H1 (cell line): ENCODE measurements at regions not wholly inside any gene's neighbourhood (a gene's known extent, or its start where the extent isn't known, plus 50 kb on each side); places are given as distances from the start of the nearest gene placed in this dataset.

Source experiments
- CEBPB ChIP-seq: IDR thresholded peaks from 2 replicates; pipeline ENCODE4 v1.6.1; 2012; ENCODE audit warnings: low read depth, low read length
- EP300 ChIP-seq, 2 experiments: IDR thresholded peaks; 1 replicate in 1 of 2; 2 replicates in 1 of 2; pipeline ENCODE4 v1.6.1; 2011 to 2012; ENCODE audit warnings: low read depth in 2 of 2, low read length in 2 of 2, mild to moderate bottlenecking in 2 of 2, borderline replicate concordance in 1 of 2, inconsistent platforms in 1 of 2, moderate library complexity in 1 of 2
- EZH2 ChIP-seq: fragments of 200-600 bp; sonication (generic); IDR thresholded peaks from 2 replicates; pipeline ENCODE4 v1.7.1; 2012; ENCODE audit warnings: low read depth, mild to moderate bottlenecking, moderate library complexity, low read length, inconsistent platforms; ENCODE audit not compliant: severe bottlenecking
- FOSL1 ChIP-seq: IDR thresholded peaks from 2 replicates; pipeline ENCODE4 v1.6.1; 2011; ENCODE audit warnings: mild to moderate bottlenecking, low read depth, low read length, moderate library complexity; ENCODE audit not compliant: insufficient read depth
- NANOG ChIP-seq: IDR thresholded peaks from 2 replicates; pipeline ENCODE4 v1.6.1; 2011; ENCODE audit warnings: low read length, low read depth, mild to moderate bottlenecking, inconsistent platforms; ENCODE audit not compliant: insufficient read depth, poor library complexity, severe bottlenecking
- PHF8 ChIP-seq: fragments of 200-600 bp; sonication (generic); conservative IDR thresholded peaks from 2 replicates; pipeline ENCODE4 v1.7.1; 2012; ENCODE audit warnings: low read depth, mild to moderate bottlenecking, inconsistent platforms, low read length, moderate library complexity
- POLR2AphosphoS5 ChIP-seq: IDR thresholded peaks from 2 replicates; pipeline ENCODE4 v1.6.1; 2011; ENCODE audit warnings: low read depth, low read length
- RBBP5 ChIP-seq: IDR thresholded peaks from 2 replicates; pipeline ENCODE4 v1.7.1; 2012; ENCODE audit warnings: low read depth, mild to moderate bottlenecking, inconsistent platforms, low read length, moderate library complexity, borderline replicate concordance
- RFX5 ChIP-seq: IDR thresholded peaks from 2 replicates; pipeline ENCODE4 v1.6.1; 2011; ENCODE audit warnings: low read depth, low read length, improper control_type of control experiment, borderline replicate concordance
- SP1 ChIP-seq: IDR thresholded peaks from 2 replicates; pipeline ENCODE4 v1.6.1; 2011; ENCODE audit warnings: low read depth, low read length
- TAF1 ChIP-seq: IDR thresholded peaks from 2 replicates; pipeline ENCODE4 v1.6.1; 2011; ENCODE audit warnings: mild to moderate bottlenecking, low read depth, low read length
- ZNF274 ChIP-seq: IDR thresholded peaks from 2 replicates; pipeline ENCODE4 v1.7.0; 2012; ENCODE audit warnings: low read length, borderline replicate concordance; ENCODE audit errors: extremely low read depth
- TF ChIP-seq, protein P1 (sequence below), 3 experiments: IDR thresholded peaks; 1 replicate in 2 of 3; 2 replicates in 1 of 3; pipeline versions ENCODE4 v1.5.1 to v1.6.1; 2011; ENCODE audit warnings: low read length in 3 of 3, mild to moderate bottlenecking in 3 of 3, inconsistent platforms in 2 of 3, low read depth in 1 of 3, moderate library complexity in 1 of 3; ENCODE audit not compliant: insufficient read depth in 1 of 3; ENCODE audit errors: control extremely low read depth in 1 of 3

DNA sequence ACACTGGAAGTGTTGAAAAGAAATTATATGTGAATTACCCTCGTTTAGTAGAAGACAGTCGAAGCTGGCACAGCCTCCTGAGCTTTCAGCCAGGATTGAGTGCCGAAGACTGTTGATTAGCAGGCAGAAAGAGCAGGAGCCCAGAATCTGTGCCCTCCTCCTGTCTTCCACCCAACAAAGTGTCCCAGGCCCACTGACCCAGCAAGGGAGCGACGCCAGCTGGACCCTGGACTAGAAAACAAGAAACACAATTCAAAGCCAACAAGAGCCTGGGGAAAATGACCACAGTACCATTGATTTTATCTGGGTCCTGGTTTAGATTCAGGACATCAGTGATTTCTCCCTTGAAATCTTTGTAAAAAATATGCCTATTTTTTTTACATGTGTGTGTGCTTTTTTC, 120.7 kb downstream of the RXFP2 start:
- TF ChIP-seq PHF8 (no peak), EP300 (IDR thresholded peaks at IDR 0.05; ENCODE audit: borderline replicate concordance in 1 of 2, low read depth in 2 of 2, low read length in 2 of 2) (no peak), TAF1 (no peak), NANOG (no peak), FOSL1 (no peak), EZH2 (no peak), RBBP5 (no peak), ZNF274 (no peak), POLR2AphosphoS5 (no peak), CEBPB (no peak), SP1 (no peak), RFX5 (no peak)
- TF ChIP-seq, protein P1, sequence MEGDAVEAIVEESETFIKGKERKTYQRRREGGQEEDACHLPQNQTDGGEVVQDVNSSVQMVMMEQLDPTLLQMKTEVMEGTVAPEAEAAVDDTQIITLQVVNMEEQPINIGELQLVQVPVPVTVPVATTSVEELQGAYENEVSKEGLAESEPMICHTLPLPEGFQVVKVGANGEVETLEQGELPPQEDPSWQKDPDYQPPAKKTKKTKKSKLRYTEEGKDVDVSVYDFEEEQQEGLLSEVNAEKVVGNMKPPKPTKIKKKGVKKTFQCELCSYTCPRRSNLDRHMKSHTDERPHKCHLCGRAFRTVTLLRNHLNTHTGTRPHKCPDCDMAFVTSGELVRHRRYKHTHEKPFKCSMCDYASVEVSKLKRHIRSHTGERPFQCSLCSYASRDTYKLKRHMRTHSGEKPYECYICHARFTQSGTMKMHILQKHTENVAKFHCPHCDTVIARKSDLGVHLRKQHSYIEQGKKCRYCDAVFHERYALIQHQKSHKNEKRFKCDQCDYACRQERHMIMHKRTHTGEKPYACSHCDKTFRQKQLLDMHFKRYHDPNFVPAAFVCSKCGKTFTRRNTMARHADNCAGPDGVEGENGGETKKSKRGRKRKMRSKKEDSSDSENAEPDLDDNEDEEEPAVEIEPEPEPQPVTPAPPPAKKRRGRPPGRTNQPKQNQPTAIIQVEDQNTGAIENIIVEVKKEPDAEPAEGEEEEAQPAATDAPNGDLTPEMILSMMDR (IDR thresholded peaks at IDR 0.05; ENCODE audit: control extremely low read depth in 1 of 3, insufficient read depth in 1 of 3, low read depth in 1 of 3, low read length in 3 of 3) = no peak
